Activated CD4-positive, alpha-beta T cell treated with anti-CD3 and anti-CD28 coated beads, Interleukin-2, amount 10 ng/mL, durations not matched to agents 24 days and 14 days (primary cell): ENCODE measurements at regions not wholly inside any gene's neighbourhood (a gene's known extent, or its start where the extent isn't known, plus 50 kb on each side); places are given as distances from the start of the nearest gene placed in this dataset.

Experiments
- DNase-seq: peaks from one replicate; pipeline ENCODE4 v3.0.0; 2022
- H3K27ac Mint-ChIP-seq: one replicate; pipeline ENCODE4 v1.8.0; 2022; ENCODE audit warnings: mild to moderate bottlenecking, mixed read lengths
- H3K27me3 Mint-ChIP-seq: one replicate; pipeline ENCODE4 v1.8.0; 2022; ENCODE audit warnings: mixed read lengths
- H3K36me3 Mint-ChIP-seq: one replicate; pipeline ENCODE4 v1.8.0; 2022; ENCODE audit warnings: low read depth, mild to moderate bottlenecking, mixed read lengths
- H3K4me1 Mint-ChIP-seq: one replicate; pipeline ENCODE4 v1.8.0; 2021; ENCODE audit warnings: mixed read lengths
- H3K4me3 Mint-ChIP-seq: one replicate; pipeline ENCODE4 v1.8.0; 2022; ENCODE audit warnings: mild to moderate bottlenecking, moderate library complexity, mixed read lengths
- H3K9me3 Mint-ChIP-seq: one replicate; pipeline ENCODE4 v1.8.0; 2021; ENCODE audit warnings: mixed read lengths
- intact Hi-C: fragments of 100-400 bp; cut with micrococcal nuclease; formaldehyde crosslinking; loops from one replicate; pipeline ENCODE4 v1.15.1; 2023

DNA sequence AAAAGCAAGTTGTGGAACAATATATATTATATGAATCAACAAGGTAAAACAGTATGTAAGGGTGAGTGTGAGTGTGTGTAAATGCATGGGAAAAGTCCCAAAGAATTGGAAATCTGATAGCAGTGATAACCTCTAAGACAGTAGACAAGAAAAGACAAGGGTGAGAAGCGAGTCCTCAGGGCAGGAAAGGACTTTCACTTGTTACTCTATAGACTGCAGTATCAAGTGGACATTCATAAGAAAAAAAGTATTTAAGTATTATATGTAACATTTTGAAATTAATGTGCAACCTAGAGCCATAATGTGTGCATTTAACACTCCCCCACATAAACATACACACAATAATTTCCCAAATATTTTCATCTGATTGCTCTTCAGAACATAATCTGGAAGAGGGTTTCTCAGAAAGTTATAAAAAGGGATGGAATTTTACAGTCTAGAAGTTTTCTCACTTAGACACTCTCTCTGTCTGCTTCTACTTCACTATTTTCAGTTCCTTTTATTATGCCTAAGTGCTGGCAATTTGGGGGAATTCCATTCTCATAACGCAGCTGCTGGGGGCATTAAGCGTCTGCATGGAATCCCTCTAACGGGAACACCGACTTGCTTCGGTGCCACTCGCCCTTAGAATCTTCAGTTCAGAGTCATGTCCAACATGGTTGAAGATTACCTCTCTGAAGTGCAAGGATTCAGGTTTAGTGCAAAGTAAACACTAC, 50.0 kb upstream of the CDIN1 start:
- DNase-seq, result no peak
- H3K4me1 Mint-ChIP-seq, result no peaks in the 10 kb centered on the region
- no peaks in the 10 kb centered on the region for H3K27me3 Mint-ChIP-seq
- H3K36me3 Mint-ChIP-seq, result no peaks in the 10 kb centered on the region
- H3K4me3 Mint-ChIP-seq, result no peak overlapping the region
- H3K27ac Mint-ChIP-seq, result no peak overlapping the region
- H3K9me3 Mint-ChIP-seq, result no peaks in the 10 kb centered on the region
- intact Hi-C loops, result no loop called here
